ENCODE measurements at regions not wholly inside any gene's neighbourhood (a gene's known extent, or its start where the extent isn't known, plus 50 kb on each side); places are given as distances from the start of the nearest gene placed in this dataset.

DNA sequence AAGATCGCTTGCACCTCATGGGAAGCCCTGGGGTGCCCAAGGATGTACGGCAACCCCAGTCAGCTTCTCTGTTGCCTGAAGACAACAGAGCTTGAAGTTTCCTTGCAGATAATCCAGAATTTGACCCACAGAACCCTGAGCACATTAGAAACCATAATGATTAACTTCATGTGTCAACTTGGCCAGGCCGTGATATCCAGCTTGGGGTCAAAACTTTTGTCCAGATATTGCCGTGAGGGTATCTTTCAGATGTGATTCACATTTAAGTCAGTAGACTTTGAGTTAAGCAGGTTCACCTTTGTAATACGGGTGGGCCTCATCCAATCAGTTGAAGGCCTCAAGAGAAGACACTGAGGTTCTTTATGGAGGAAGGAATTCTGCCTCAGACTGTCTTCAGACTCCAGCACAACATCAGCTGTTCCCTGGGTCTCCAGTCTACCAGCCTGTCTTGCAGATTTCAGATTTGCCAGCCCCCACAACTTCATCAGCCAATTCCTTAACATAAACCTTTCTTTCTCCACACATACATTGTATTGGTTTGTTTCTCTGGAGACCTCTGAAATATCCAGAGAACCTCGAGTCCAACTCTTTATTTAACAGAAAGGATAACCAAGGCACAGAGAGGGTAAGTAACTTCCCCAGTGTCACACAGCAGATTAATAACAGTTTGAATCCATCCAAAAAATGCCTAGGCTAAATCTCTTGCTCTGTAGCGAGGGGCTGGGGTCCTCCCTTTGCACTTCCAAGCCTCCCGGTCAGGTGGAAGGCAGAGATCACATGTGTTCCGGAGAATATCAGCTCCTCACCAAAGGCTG is 171.1 kb downstream of the SALL1 start:
- no peaks in the 10 kb centered on the region for H3K36me3 Mint-ChIP-seq (ENCODE audit: low read depth)
- H3K4me3 Mint-ChIP-seq = no peak overlapping the region
- H3K27ac Mint-ChIP-seq = no peak overlapping the region
- DNase-seq (ENCODE audit: low spot score) = no peak
- no peaks in the 10 kb centered on the region for H3K27me3 Mint-ChIP-seq (ENCODE audit: low read depth)
- no peaks in the 10 kb centered on the region for H3K9me3 Mint-ChIP-seq
- H3K4me1 Mint-ChIP-seq (ENCODE audit: low read depth) = no peaks in the 10 kb centered on the region

GRCh38 chr16:50977138-50977537 is 173.9 kb downstream of the SALL1 start:
- H3K9me3 Mint-ChIP-seq = no peaks in the 10 kb centered on the region
- no peak for DNase-seq (ENCODE audit: low spot score)
- H3K4me3 Mint-ChIP-seq = no peak overlapping the region
- no peaks in the 10 kb centered on the region for H3K36me3 Mint-ChIP-seq (ENCODE audit: low read depth)
- H3K27me3 Mint-ChIP-seq (ENCODE audit: low read depth) = no peaks in the 10 kb centered on the region
- no peaks in the 10 kb centered on the region for H3K4me1 Mint-ChIP-seq (ENCODE audit: low read depth)
- no peak overlapping the region for H3K27ac Mint-ChIP-seq

DNA sequence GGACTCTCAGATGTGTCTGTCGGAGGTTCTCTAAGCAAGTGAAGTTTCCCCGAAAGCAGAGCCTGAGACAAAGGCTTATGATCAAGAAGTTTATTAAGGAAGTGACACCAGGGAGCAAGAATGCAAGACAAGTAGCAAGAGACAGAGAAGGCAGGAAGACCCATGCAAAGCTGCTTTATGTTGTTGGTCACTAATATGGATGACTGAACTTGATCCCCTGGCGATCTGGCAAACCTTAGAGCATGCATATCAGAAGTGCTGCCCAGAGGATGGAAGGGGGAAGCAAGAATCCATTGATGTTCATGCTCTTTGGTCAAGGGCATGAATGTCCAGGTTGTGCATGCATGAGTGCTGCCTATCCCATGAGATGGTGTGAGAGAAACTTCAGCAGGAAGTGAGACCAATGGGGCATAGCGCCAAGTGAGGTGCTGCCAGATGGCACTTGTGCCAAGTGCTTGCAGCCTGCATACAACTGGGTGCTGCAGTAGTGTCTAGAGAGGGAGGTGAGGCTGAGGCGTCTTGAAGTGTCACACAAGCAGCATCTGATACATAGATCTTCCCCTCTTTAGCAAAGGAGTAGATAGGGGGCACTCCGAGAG is 176.5 kb downstream of the SALL1 start:
- H3K27ac Mint-ChIP-seq = no peak overlapping the region

DNA sequence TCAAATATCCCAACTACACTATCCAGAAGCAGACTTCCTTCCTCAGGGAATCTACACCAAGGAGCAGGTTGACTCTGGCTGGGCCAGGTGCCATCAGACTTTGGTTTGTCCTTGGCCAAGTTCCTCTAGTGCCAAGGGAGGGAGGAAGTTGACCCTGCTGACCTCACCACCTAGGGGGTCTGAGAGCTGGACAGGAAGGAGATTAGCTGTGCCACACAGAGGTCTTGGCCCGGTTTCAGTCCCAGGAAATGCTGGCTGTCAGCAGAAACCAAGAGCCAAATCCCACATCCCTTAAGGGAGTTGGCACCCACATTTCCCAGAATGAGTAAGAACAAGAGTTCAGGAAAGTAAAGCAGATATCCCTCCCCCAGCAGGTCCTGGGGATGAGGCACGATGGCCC is 178.2 kb downstream of the SALL1 start:
- H3K36me3 Mint-ChIP-seq (ENCODE audit: low read depth) = no peaks in the 10 kb centered on the region
- H3K4me3 Mint-ChIP-seq = no peak overlapping the region
- H3K27me3 Mint-ChIP-seq (ENCODE audit: low read depth) = no peaks in the 10 kb centered on the region
- H3K9me3 Mint-ChIP-seq = no peaks in the 10 kb centered on the region
- no peaks in the 10 kb centered on the region for H3K4me1 Mint-ChIP-seq (ENCODE audit: low read depth)
- no peak for DNase-seq (ENCODE audit: low spot score)
- H3K27ac Mint-ChIP-seq = no peak overlapping the region

More for the DNA sequence above, 176.5 kb downstream of the SALL1 start:
- no peaks in the 10 kb centered on the region for H3K4me1 Mint-ChIP-seq (ENCODE audit: low read depth)
- H3K27me3 Mint-ChIP-seq (ENCODE audit: low read depth) = no peaks in the 10 kb centered on the region
- no peak for DNase-seq (ENCODE audit: low spot score)
- no peaks in the 10 kb centered on the region for H3K9me3 Mint-ChIP-seq
- H3K4me3 Mint-ChIP-seq = no peak overlapping the region
- H3K36me3 Mint-ChIP-seq (ENCODE audit: low read depth) = no peaks in the 10 kb centered on the region

- Mint-ChIP-seq H3K4me1 (ENCODE audit: low read depth) (no peaks in the 10 kb centered on the region), H3K36me3 (ENCODE audit: low read depth) (no peaks in the 10 kb centered on the region), H3K4me3 (no peak overlapping the region), H3K27me3 (ENCODE audit: low read depth) (no peaks in the 10 kb centered on the region), H3K27ac (no peak overlapping the region), H3K9me3 (no peaks in the 10 kb centered on the region)
- DNase-seq (ENCODE audit: low spot score) = no peak
Measured at GRCh38 chr16:50970281-50970680, 180.8 kb downstream of the SALL1 start.

GRCh38 chr16:50967827-50968612 is 183.1 kb downstream of the SALL1 start:
- Mint-ChIP-seq H3K4me1 (ENCODE audit: low read depth) (no peaks in the 10 kb centered on the region), H3K27me3 (ENCODE audit: low read depth) (peaks cover 3% of the 10 kb centered on the region), H3K4me3 (no peak overlapping the region), H3K9me3 (no peaks in the 10 kb centered on the region), H3K27ac (no peak overlapping the region), H3K36me3 (ENCODE audit: low read depth) (no peaks in the 10 kb centered on the region)
- no peak for DNase-seq (ENCODE audit: low spot score)

DNA sequence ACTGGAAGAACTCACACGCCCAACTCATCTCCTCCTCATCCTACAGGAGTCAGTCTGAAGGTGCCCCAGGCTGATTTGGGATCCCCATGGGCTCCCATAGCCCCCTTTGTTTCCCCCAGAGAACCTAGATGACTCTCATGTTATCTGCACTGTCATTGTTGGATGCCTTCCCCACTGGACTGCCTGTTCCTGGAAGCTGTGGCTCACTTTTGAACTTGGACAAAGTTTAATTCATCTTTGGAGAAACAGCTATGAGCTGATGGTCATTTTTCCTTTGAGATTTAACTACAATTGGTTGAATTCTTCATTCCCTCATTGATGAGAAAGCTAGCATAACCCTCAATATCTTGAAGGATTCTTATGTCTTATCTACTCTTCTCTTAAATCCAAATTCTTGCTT is 186.6 kb downstream of the SALL1 start:
- peaks cover 3% of the 10 kb centered on the region for H3K27me3 Mint-ChIP-seq (ENCODE audit: low read depth)

DNA sequence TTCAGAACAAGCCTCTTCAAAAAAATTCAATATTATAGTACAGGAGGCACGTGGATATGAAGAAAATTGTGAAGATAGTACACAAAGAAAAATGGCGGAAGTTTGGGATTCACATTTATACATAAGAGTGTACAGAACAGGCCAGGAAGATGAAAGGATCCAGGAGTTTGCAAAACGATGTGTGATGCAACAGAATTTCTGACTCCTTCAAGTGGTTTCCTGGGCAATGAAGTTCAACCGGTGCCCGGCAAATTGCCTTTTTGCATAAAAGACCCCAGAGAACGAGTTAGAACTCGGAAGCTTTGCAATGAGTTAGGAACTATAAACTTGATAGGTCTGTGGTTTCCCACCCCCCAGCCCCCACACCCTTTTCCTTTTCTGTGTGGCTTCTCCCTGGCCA is 189.1 kb downstream of the SALL1 start:
- Mint-ChIP-seq H3K4me3 (no peak overlapping the region), H3K9me3 (no peaks in the 10 kb centered on the region), H3K27ac (no peak overlapping the region), H3K27me3 (ENCODE audit: low read depth) (peaks cover 3% of the 10 kb centered on the region), H3K36me3 (ENCODE audit: low read depth) (no peaks in the 10 kb centered on the region), H3K4me1 (ENCODE audit: low read depth) (no peaks in the 10 kb centered on the region)
- DNase-seq (ENCODE audit: low spot score) = no peak

More for the DNA sequence above, 186.6 kb downstream of the SALL1 start:
- no peaks in the 10 kb centered on the region for H3K36me3 Mint-ChIP-seq (ENCODE audit: low read depth)
- no peaks in the 10 kb centered on the region for H3K9me3 Mint-ChIP-seq
- DNase-seq (ENCODE audit: low spot score) = no peak
- no peaks in the 10 kb centered on the region for H3K4me1 Mint-ChIP-seq (ENCODE audit: low read depth)
- no peak overlapping the region for H3K27ac Mint-ChIP-seq
- H3K4me3 Mint-ChIP-seq = no peak overlapping the region

GRCh38 chr16:50960517-50961202 is 190.4 kb downstream of the SALL1 start:
- Mint-ChIP-seq H3K4me1 (ENCODE audit: low read depth) (no peaks in the 10 kb centered on the region), H3K4me3 (no peak overlapping the region), H3K27ac (no peak overlapping the region), H3K36me3 (ENCODE audit: low read depth) (no peaks in the 10 kb centered on the region), H3K27me3 (ENCODE audit: low read depth) (peaks cover 3% of the 10 kb centered on the region), H3K9me3 (no peaks in the 10 kb centered on the region)
- DNase-seq (ENCODE audit: low spot score) = no peak

DNA sequence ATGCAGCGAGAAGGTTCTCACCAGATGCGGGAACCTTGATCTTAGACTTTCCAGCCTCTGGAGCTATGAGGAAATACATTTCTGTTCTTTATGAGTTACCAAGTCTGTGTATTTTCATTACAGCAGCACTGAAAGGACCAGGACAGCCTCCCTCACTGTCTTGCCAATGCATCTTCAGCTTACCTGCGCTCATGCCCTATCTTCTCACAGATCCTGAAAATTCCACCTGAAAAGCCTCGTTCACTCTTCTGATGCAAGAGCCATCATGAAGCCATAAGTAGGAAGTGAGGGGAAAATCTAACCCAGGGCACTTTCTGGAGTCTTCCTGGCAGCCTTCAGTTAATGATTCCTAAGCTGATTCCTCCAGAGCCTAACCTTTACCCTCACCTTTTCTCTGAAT is 194.0 kb downstream of the SALL1 start:
- Mint-ChIP-seq H3K36me3 (ENCODE audit: low read depth) (no peaks in the 10 kb centered on the region), H3K9me3 (no peaks in the 10 kb centered on the region), H3K4me3 (no peak overlapping the region), H3K27ac (no peak overlapping the region), H3K4me1 (ENCODE audit: low read depth) (no peaks in the 10 kb centered on the region), H3K27me3 (ENCODE audit: low read depth) (no peaks in the 10 kb centered on the region)
- DNase-seq (ENCODE audit: low spot score) = no peak

- Mint-ChIP-seq H3K27ac (no peak overlapping the region), H3K4me3 (no peak overlapping the region), H3K9me3 (no peaks in the 10 kb centered on the region), H3K36me3 (ENCODE audit: low read depth) (no peaks in the 10 kb centered on the region), H3K27me3 (ENCODE audit: low read depth) (no peaks in the 10 kb centered on the region), H3K4me1 (ENCODE audit: low read depth) (no peaks in the 10 kb centered on the region)
- no peak for DNase-seq (ENCODE audit: low spot score)
Measured at GRCh38 chr16:50956637-50957036, 194.4 kb downstream of the SALL1 start.

GRCh38 chr16:50955311-50955710 is 195.8 kb downstream of the SALL1 start:
- H3K4me3 Mint-ChIP-seq = no peak overlapping the region
- no peaks in the 10 kb centered on the region for H3K27me3 Mint-ChIP-seq (ENCODE audit: low read depth)
- no peaks in the 10 kb centered on the region for H3K36me3 Mint-ChIP-seq (ENCODE audit: low read depth)
- no peak overlapping the region for H3K27ac Mint-ChIP-seq
- H3K9me3 Mint-ChIP-seq = no peaks in the 10 kb centered on the region
- no peaks in the 10 kb centered on the region for H3K4me1 Mint-ChIP-seq (ENCODE audit: low read depth)
- no peak for DNase-seq (ENCODE audit: low spot score)

- Mint-ChIP-seq H3K27me3 (ENCODE audit: low read depth) (no peaks in the 10 kb centered on the region), H3K4me3 (no peak overlapping the region), H3K9me3 (no peaks in the 10 kb centered on the region), H3K27ac (no peak overlapping the region), H3K36me3 (ENCODE audit: low read depth) (no peaks in the 10 kb centered on the region), H3K4me1 (ENCODE audit: low read depth) (no peaks in the 10 kb centered on the region)
- no peak for DNase-seq (ENCODE audit: low spot score)
Measured at GRCh38 chr16:50954469-50954868, 196.6 kb downstream of the SALL1 start.

DNA sequence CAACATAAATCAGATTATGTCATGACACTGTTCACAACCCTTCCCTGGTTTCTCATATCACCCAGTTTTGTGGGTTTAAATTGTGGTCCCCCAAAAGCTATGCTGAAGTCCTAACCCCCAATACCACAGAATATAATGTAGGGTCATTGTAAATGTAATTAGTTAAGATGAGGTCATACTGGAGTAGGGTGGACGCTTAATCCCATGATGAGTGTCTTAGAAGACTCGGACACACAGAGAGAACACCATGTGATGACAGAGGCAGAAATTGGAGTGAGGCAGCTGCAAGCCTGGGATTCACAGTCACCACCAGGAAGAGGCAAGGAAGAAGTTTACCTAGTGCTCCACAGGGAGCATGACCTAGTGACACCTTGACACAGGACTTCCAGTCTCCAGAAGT is 197.8 kb downstream of the SALL1 start:
- no peak overlapping the region for H3K4me3 Mint-ChIP-seq
- no peaks in the 10 kb centered on the region for H3K27me3 Mint-ChIP-seq (ENCODE audit: low read depth)
- no peaks in the 10 kb centered on the region for H3K4me1 Mint-ChIP-seq (ENCODE audit: low read depth)
- no peaks in the 10 kb centered on the region for H3K36me3 Mint-ChIP-seq (ENCODE audit: low read depth)
- H3K27ac Mint-ChIP-seq = no peak overlapping the region
- no peaks in the 10 kb centered on the region for H3K9me3 Mint-ChIP-seq
- DNase-seq (ENCODE audit: low spot score) = no peak

Data from T-helper 2 cell treated with Interferon-gamma antibody and Interleukin-4, amounts not matched to agents 5 μg/mL and 100 μg/mL, for 36 hours (primary cell).